PC-9 (cell line): ENCODE measurements at regions not wholly inside any gene's neighbourhood (a gene's known extent, or its start where the extent isn't known, plus 50 kb on each side); places are given as distances from the start of the nearest gene placed in this dataset.

ENCODE experiments used
- BruUV-seq: library from RNA; stranded (reverse); fragments of 400-500 nt; replicated peaks from 2 replicates; lab custom pipeline; 2021; lab: Mats Ljungman, UMichigan
- CTCF ChIA-PET: fragments of 300-600 bp; sonication (Branson Sonifier 250); formaldehyde crosslinking; loops from one replicate; lab custom pipeline; 2022; ENCODE audit warnings: antibody characterized with exemption; lab: Charles Lee
- POLR2A ChIA-PET: fragments of 300-600 bp; sonication (Branson Sonifier 250); formaldehyde crosslinking; loops from one replicate; lab custom pipeline; 2022; ENCODE audit warnings: antibody characterized with exemption; ENCODE audit not compliant: unreplicated experiment; lab: Charles Lee
- DNase-seq, 2 experiments: peaks; one replicate each; pipeline versions ENCODE4 v3.0.0 to v3.0.0-alpha.2; 2015 to 2022; ENCODE audit warnings: mixed read lengths in 1 of 2
- H2AFZ ChIP-seq: fragments of 200-600 bp; sonication (generic); 2 replicates; pipeline ENCODE4 v1.8.1; 2017; ENCODE audit warnings: antibody characterized with exemption
- H3F3A ChIP-seq: fragments of 200-600 bp; sonication (generic); 2 replicates; pipeline ENCODE4 v1.8.1; 2017; ENCODE audit warnings: antibody characterized with exemption, mild to moderate bottlenecking, low read depth; ENCODE audit not compliant: insufficient read depth
- H3K27ac ChIP-seq: fragments of 200-600 bp; sonication (generic); 2 replicates; pipeline ENCODE4 v1.6.1; 2016; ENCODE audit warnings: mixed run types
- H3K27me3 ChIP-seq: fragments of 200-600 bp; sonication (generic); 2 replicates; pipeline ENCODE4 v1.6.1; 2016; ENCODE audit warnings: low read depth, mixed run types; ENCODE audit not compliant: insufficient read depth
- H3K36me3 ChIP-seq: fragments of 200-600 bp; sonication (generic); 2 replicates; pipeline ENCODE4 v1.6.1; 2016; ENCODE audit warnings: low read depth, mixed run types
- H3K4me1 ChIP-seq: fragments of 200-600 bp; sonication (generic); replicated peaks from 2 replicates; pipeline ENCODE4 v1.6.1; 2016; ENCODE audit warnings: mixed run types; ENCODE audit not compliant: insufficient read depth
- H3K4me2 ChIP-seq: fragments of 200-600 bp; sonication (generic); 2 replicates; pipeline ENCODE4 v1.6.1; 2017; ENCODE audit warnings: mixed run types
- H3K4me3 ChIP-seq: fragments of 200-600 bp; sonication (generic); 2 replicates; pipeline ENCODE4 v1.6.1; 2016; ENCODE audit warnings: mixed run types
- H3K79me2 ChIP-seq: fragments of 200-600 bp; sonication (generic); 2 replicates; pipeline ENCODE4 v1.6.1; 2017; ENCODE audit warnings: low read depth, mixed run types
- H3K9me2 ChIP-seq: fragments of 200-600 bp; sonication (generic); 2 replicates; pipeline ENCODE4 v1.8.1; 2017; ENCODE audit warnings: mild to moderate bottlenecking; ENCODE audit not compliant: insufficient read depth
- H3K9me3 ChIP-seq: fragments of 200-600 bp; sonication (generic); 2 replicates; pipeline ENCODE4 v1.8.1; 2016; ENCODE audit warnings: low read depth; ENCODE audit not compliant: insufficient read depth
- H4K20me1 ChIP-seq: fragments of 200-600 bp; sonication (generic); 2 replicates; pipeline ENCODE4 v1.8.1; 2017; ENCODE audit not compliant: insufficient read depth
- CTCF ChIP-seq: fragments of 200-600 bp; sonication (generic); conservative IDR thresholded peaks from 2 replicates; pipeline ENCODE4 v1.6.1; 2017; ENCODE audit warnings: mixed run types, antibody characterized with exemption, mild to moderate bottlenecking, moderate library complexity
- EZH2 ChIP-seq: fragments of 200-600 bp; sonication (generic); IDR thresholded peaks from 2 replicates; pipeline ENCODE4 v1.8.0; 2017; ENCODE audit warnings: antibody characterized with exemption, low read depth
- intact Hi-C: fragments of 100-400 bp; cut with micrococcal nuclease; formaldehyde crosslinking; loops from one replicate; pipeline ENCODE4 v1.10.0; 2022; ENCODE audit not compliant: unreplicated experiment

GRCh38 chr2:239519089-239519920 lies 118.5 kb upstream of the HDAC4 start:
- Histone ChIP-seq H3K4me1 (no peaks in the 10 kb centered on the region), H2AFZ (no peak overlapping the region), H3K27me3 (peaks cover 100% of the 10 kb centered on the region), H3K27ac (no peak overlapping the region), H3K4me3 (no peak overlapping the region), H3K79me2 (no peaks in the 10 kb centered on the region), H3K9me3 (no peaks in the 10 kb centered on the region), H3F3A (no peaks in the 10 kb centered on the region), H3K4me2 (no peak overlapping the region), H3K36me3 (no peaks in the 10 kb centered on the region), H3K9me2 (no peaks in the 10 kb centered on the region), H4K20me1 (no peaks in the 10 kb centered on the region)
- intact Hi-C loops, result no loop called here
- no peak for DNase-seq
- ChIA-PET POLR2A (no interaction called here), CTCF (no interaction called here)
- TF ChIP-seq EZH2 (0 out of 2 replicates have a peak, but pooled peaks have one; percentile 39), CTCF (no peak)
- no TSS peak for BruUV-seq

- no peak for DNase-seq
- TF ChIP-seq CTCF (no peak), EZH2 (no peak)
- no TSS peak for BruUV-seq
- Histone ChIP-seq H3K27me3 (peaks cover 100% of the 10 kb centered on the region), H2AFZ (no peak overlapping the region), H3F3A (no peaks in the 10 kb centered on the region), H3K9me2 (no peaks in the 10 kb centered on the region), H3K4me2 (no peak overlapping the region), H3K27ac (no peak overlapping the region), H3K36me3 (no peaks in the 10 kb centered on the region), H3K4me1 (no peaks in the 10 kb centered on the region), H3K9me3 (no peaks in the 10 kb centered on the region), H3K4me3 (no peak overlapping the region), H3K79me2 (no peaks in the 10 kb centered on the region), H4K20me1 (no peaks in the 10 kb centered on the region)
- POLR2A ChIA-PET, result no interaction called here
- intact Hi-C loops, result no loop called here
- CTCF ChIA-PET, result no interaction called here
Measured at GRCh38 chr2:239518286-239519088, 117.7 kb upstream of the HDAC4 start.

GRCh38 chr2:239517686-239518085 lies 116.9 kb upstream of the HDAC4 start:
- Histone ChIP-seq H4K20me1 (no peaks in the 10 kb centered on the region), H3K4me3 (no peak overlapping the region), H3K4me1 (no peaks in the 10 kb centered on the region), H3K9me2 (no peaks in the 10 kb centered on the region), H3K4me2 (no peak overlapping the region), H3K27ac (no peak overlapping the region), H2AFZ (no peak overlapping the region), H3F3A (no peaks in the 10 kb centered on the region), H3K27me3 (peaks cover 100% of the 10 kb centered on the region), H3K9me3 (no peaks in the 10 kb centered on the region), H3K79me2 (no peaks in the 10 kb centered on the region), H3K36me3 (no peaks in the 10 kb centered on the region)
- no TSS peak for BruUV-seq
- ChIA-PET POLR2A (no interaction called here), CTCF (no interaction called here)
- DNase-seq, result no peak
- TF ChIP-seq EZH2, result no peak
- no peak for TF ChIP-seq CTCF
- intact Hi-C loops, result no loop called here
